ENCODE measurements at regions not wholly inside any gene's neighbourhood (a gene's known extent, or its start where the extent isn't known, plus 50 kb on each side); places are given as distances from the start of the nearest gene placed in this dataset.

DNA sequence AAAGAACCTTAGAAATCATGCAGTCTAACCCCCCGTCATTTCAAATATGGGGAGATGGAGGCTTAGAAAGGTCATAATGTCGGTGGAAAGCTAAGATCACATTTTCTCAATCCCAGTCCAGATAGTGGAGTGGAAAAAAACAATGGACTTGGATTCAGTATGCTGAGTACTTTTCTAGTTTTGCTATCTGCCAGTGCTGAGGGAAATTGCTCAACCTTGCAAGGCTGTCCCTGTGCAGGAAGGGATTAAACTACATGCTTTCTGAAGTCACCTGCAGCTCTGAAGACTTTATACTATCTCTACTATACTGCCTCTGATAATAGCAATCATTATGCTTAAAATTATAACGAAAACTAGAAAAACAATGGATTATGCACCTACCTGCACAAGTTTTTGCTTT lies 272.8 kb downstream of the LRIG3 start:
- H3K27me3 Mint-ChIP-seq: no peaks in the 10 kb centered on the region
- no peaks in the 10 kb centered on the region for H3K36me3 Mint-ChIP-seq (ENCODE audit: low read depth)
- H3K4me3 Mint-ChIP-seq: no peak overlapping the region
- Histone ChIP-seq H3K27ac (ENCODE audit: low read depth in 1 of 2, low read length in 2 of 2) (no peak overlapping the region), H3K36me3 (ENCODE audit: insufficient read depth, low read length) (no peaks in the 10 kb centered on the region), H3K4me3 (ENCODE audit: low read length) (no peak overlapping the region), H3K9me3 (ENCODE audit: control insufficient read depth in 1 of 2, insufficient read depth in 1 of 2, low read length in 2 of 2) (no peaks in the 10 kb centered on the region), H3K4me1 (ENCODE audit: insufficient read depth, low read length) (no peaks in the 10 kb centered on the region), H3K27me3 (ENCODE audit: control insufficient read depth in 1 of 2, insufficient read depth in 2 of 2, low read length in 2 of 2) (no peaks in the 10 kb centered on the region)
- H3K27ac Mint-ChIP-seq: no peak overlapping the region
- TF ChIP-seq, protein P1, sequence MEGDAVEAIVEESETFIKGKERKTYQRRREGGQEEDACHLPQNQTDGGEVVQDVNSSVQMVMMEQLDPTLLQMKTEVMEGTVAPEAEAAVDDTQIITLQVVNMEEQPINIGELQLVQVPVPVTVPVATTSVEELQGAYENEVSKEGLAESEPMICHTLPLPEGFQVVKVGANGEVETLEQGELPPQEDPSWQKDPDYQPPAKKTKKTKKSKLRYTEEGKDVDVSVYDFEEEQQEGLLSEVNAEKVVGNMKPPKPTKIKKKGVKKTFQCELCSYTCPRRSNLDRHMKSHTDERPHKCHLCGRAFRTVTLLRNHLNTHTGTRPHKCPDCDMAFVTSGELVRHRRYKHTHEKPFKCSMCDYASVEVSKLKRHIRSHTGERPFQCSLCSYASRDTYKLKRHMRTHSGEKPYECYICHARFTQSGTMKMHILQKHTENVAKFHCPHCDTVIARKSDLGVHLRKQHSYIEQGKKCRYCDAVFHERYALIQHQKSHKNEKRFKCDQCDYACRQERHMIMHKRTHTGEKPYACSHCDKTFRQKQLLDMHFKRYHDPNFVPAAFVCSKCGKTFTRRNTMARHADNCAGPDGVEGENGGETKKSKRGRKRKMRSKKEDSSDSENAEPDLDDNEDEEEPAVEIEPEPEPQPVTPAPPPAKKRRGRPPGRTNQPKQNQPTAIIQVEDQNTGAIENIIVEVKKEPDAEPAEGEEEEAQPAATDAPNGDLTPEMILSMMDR (IDR thresholded peaks at IDR 0.05): no peak
- ATAC-seq (ENCODE audit: poor library complexity) (no peak), DNase-seq (no peak)
- ChIA-PET CTCF (no interaction called here), POLR2A (no interaction called here)
- peaks cover 1% of the 10 kb centered on the region for H3K9me3 Mint-ChIP-seq
- intact Hi-C loops (cut with DNase I, micrococcal nuclease): no loop called here
- no peaks in the 10 kb centered on the region for H3K4me1 Mint-ChIP-seq (ENCODE audit: low read depth)

GRCh38 chr12:58648176-58648575 lies 272.1 kb downstream of the LRIG3 start:
- H3K27me3 ChIP-seq (ENCODE audit: control insufficient read depth in 1 of 2, insufficient read depth in 2 of 2, low read length in 2 of 2): no peaks in the 10 kb centered on the region
- DNase-seq: no peak
- ChIA-PET CTCF (no interaction called here), POLR2A (no interaction called here)
- no peaks in the 10 kb centered on the region for H3K27me3 Mint-ChIP-seq
- H3K4me1 ChIP-seq (ENCODE audit: insufficient read depth, low read length): no peaks in the 10 kb centered on the region
- H3K4me1 Mint-ChIP-seq (ENCODE audit: low read depth): no peaks in the 10 kb centered on the region
- H3K27ac ChIP-seq (ENCODE audit: low read depth in 1 of 2, low read length in 2 of 2): no peak overlapping the region
- ATAC-seq (ENCODE audit: poor library complexity): no peak
- intact Hi-C loops (cut with DNase I, micrococcal nuclease): no loop called here
- no peaks in the 10 kb centered on the region for H3K36me3 ChIP-seq (ENCODE audit: insufficient read depth, low read length)
- no peak overlapping the region for H3K4me3 Mint-ChIP-seq
- TF ChIP-seq, protein P1 (IDR thresholded peaks at IDR 0.05): no peak
- no peaks in the 10 kb centered on the region for H3K36me3 Mint-ChIP-seq (ENCODE audit: low read depth)
- H3K4me3 ChIP-seq (ENCODE audit: low read length): no peak overlapping the region
- no peaks in the 10 kb centered on the region for H3K9me3 ChIP-seq (ENCODE audit: control insufficient read depth in 1 of 2, insufficient read depth in 1 of 2, low read length in 2 of 2)
- H3K9me3 Mint-ChIP-seq: peaks cover 6% of the 10 kb centered on the region
- H3K27ac Mint-ChIP-seq: no peak overlapping the region

DNA sequence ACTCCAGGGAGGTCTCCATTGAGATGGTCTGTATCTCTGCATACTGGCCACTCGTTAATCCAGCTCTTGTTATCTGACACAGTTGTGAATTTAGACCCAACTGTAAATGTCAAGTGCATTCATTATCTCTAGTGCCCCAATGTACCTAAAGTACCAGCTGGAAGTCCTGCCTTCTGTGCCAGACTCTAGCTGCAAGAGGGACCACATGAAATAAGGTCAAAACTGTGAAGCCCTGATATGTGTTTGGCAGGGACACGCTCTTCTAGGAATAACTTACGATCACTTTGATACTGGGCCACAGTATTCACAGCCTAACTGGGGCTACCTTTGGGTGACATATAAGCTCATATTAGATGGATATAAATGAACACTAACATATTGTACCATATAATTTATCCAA lies 268.5 kb downstream of the LRIG3 start:
- no peak for ATAC-seq (ENCODE audit: poor library complexity)
- no peaks in the 10 kb centered on the region for H3K36me3 Mint-ChIP-seq (ENCODE audit: low read depth)
- no peak overlapping the region for H3K4me3 Mint-ChIP-seq

More for the DNA sequence above, 268.5 kb downstream of the LRIG3 start:
- no peak for DNase-seq
- intact Hi-C loops (cut with DNase I, micrococcal nuclease): no loop called here
- ChIA-PET POLR2A (no interaction called here), CTCF (no interaction called here)
- TF ChIP-seq, protein P1 (IDR thresholded peaks at IDR 0.05): no peak
- H3K4me1 ChIP-seq (ENCODE audit: insufficient read depth, low read length): no peaks in the 10 kb centered on the region
- H3K27me3 ChIP-seq (ENCODE audit: control insufficient read depth in 1 of 2, insufficient read depth in 2 of 2, low read length in 2 of 2): no peaks in the 10 kb centered on the region
- no peak overlapping the region for H3K27ac ChIP-seq (ENCODE audit: low read depth in 1 of 2, low read length in 2 of 2)
- H3K9me3 ChIP-seq (ENCODE audit: control insufficient read depth in 1 of 2, insufficient read depth in 1 of 2, low read length in 2 of 2): peaks cover 0 to 21% of the 10 kb centered on the region in 2 experiments
- Mint-ChIP-seq H3K27ac (no peak overlapping the region), H3K27me3 (no peaks in the 10 kb centered on the region), H3K4me1 (ENCODE audit: low read depth) (no peaks in the 10 kb centered on the region), H3K9me3 (peaks cover 5% of the 10 kb centered on the region)
- H3K4me3 ChIP-seq (ENCODE audit: low read length): no peak overlapping the region
- H3K36me3 ChIP-seq (ENCODE audit: insufficient read depth, low read length): no peaks in the 10 kb centered on the region
